22Rv1 (cell line): ENCODE measurements at regions not wholly inside any gene's neighbourhood (a gene's known extent, or its start where the extent isn't known, plus 50 kb on each side); places are given as distances from the start of the nearest gene placed in this dataset.
A peak's percentile ranks its signal among the peaks of the same experiment; 100 is the strongest.

Source experiments
- H3K27ac ChIP-seq: fragments of 450-650 bp; 2 replicates; pipeline ENCODE4 v1.5.1; 2017
- CTCF ChIP-seq: fragments of 450-650 bp; IDR thresholded peaks from 2 replicates; pipeline ENCODE4 v1.5.1; 2017; ENCODE audit warnings: mild to moderate bottlenecking
- ZFX ChIP-seq: fragments of 450-650 bp; IDR thresholded peaks from 2 replicates; pipeline ENCODE4 v1.6.1; 2017; ENCODE audit warnings: antibody characterized with exemption, borderline replicate concordance

- TF ChIP-seq CTCF (no peak), ZFX (no peak)
- no peak overlapping the region for H3K27ac ChIP-seq
Observed at GRCh38 chr10:110392868-110393740, 88.4 kb upstream of the SMNDC1 start.

GRCh38 chr10:110393866-110394265, 89.1 kb upstream of the SMNDC1 start:
- TF ChIP-seq CTCF (no peak), ZFX (no peak)
- no peak overlapping the region for H3K27ac ChIP-seq

GRCh38 chr10:110394296-110394695, 89.6 kb upstream of the SMNDC1 start:
- H3K27ac ChIP-seq, result no peak overlapping the region
- TF ChIP-seq ZFX (no peak), CTCF (no peak)

- TF ChIP-seq ZFX (no peak), CTCF (no peak)
- no peak overlapping the region for H3K27ac ChIP-seq
Observed at GRCh38 chr10:110394898-110395297, 90.2 kb upstream of the SMNDC1 start.

GRCh38 chr10:110395350-110396283, 90.9 kb upstream of the SMNDC1 start:
- H3K27ac ChIP-seq, result no peak overlapping the region
- TF ChIP-seq ZFX (no peak), CTCF (no peak)

GRCh38 chr10:110396284-110396651, 91.5 kb upstream of the SMNDC1 start:
- TF ChIP-seq CTCF, result no peak
- TF ChIP-seq ZFX, result no peak
- no peak overlapping the region for H3K27ac ChIP-seq

- 0 out of 2 replicates have a peak overlapping the region, but pooled peaks have one; percentile 18 for H3K27ac ChIP-seq
- TF ChIP-seq CTCF, result no peak
- no peak for TF ChIP-seq ZFX
Observed at GRCh38 chr10:110397856-110398255, 93.1 kb upstream of the SMNDC1 start.
